ENCODE measurements at regions not wholly inside any gene's neighbourhood (a gene's known extent, or its start where the extent isn't known, plus 50 kb on each side); places are given as distances from the start of the nearest gene placed in this dataset.
"Not testable (repeated sequence)": the region's sequence is repeated elsewhere in the genome, so short reads cannot be mapped to it uniquely, and the experiment has no call there.

- no peak for DNase-seq (ENCODE audit: low spot score)
These were observed 392.5 kb downstream of the GBA3 start for GRCh38 chr4:23085249-23085568.

- no peak for DNase-seq (ENCODE audit: low spot score)
These were observed 392.0 kb downstream of the GBA3 start for GRCh38 chr4:23084559-23085248.

- DNase-seq (ENCODE audit: low spot score) = no peak
These were observed 390.7 kb downstream of the GBA3 start for GRCh38 chr4:23083391-23083790.

GRCh38 chr4:23080171-23080570 is 387.4 kb downstream of the GBA3 start:
- DNase-seq (ENCODE audit: low spot score) = not testable (repeated sequence)

GRCh38 chr4:23070848-23071570 is 378.3 kb downstream of the GBA3 start:
- no peak for DNase-seq (ENCODE audit: low spot score)

- no peak for DNase-seq (ENCODE audit: low spot score)
These were observed 376.0 kb downstream of the GBA3 start for GRCh38 chr4:23068756-23069155.

GRCh38 chr4:23068287-23068686 is 375.6 kb downstream of the GBA3 start:
- DNase-seq (ENCODE audit: low spot score) = no peak

- no peak for DNase-seq (ENCODE audit: low spot score)
These were observed 369.5 kb downstream of the GBA3 start for GRCh38 chr4:23062188-23062587.

GRCh38 chr4:23061431-23061830 is 368.7 kb downstream of the GBA3 start:
- DNase-seq (ENCODE audit: low spot score) = no peak

- DNase-seq (ENCODE audit: low spot score) = no peak
These were observed 368.0 kb downstream of the GBA3 start for GRCh38 chr4:23060776-23061175.

GRCh38 chr4:23058165-23058776 is 365.5 kb downstream of the GBA3 start:
- no peak for DNase-seq (ENCODE audit: low spot score)

GRCh38 chr4:23041501-23041900 is 348.8 kb downstream of the GBA3 start:
- no peak for DNase-seq (ENCODE audit: low spot score)

GRCh38 chr4:23040539-23040938 is 347.8 kb downstream of the GBA3 start:
- DNase-seq (ENCODE audit: low spot score) = no peak

GRCh38 chr4:23039818-23040217 is 347.1 kb downstream of the GBA3 start:
- no peak for DNase-seq (ENCODE audit: low spot score)

GRCh38 chr4:23038626-23039491 is 346.1 kb downstream of the GBA3 start:
- DNase-seq (ENCODE audit: low spot score) = no peak

- no peak for DNase-seq (ENCODE audit: low spot score)
These were observed 344.3 kb downstream of the GBA3 start for GRCh38 chr4:23036921-23037495.

GRCh38 chr4:23036503-23036902 is 343.8 kb downstream of the GBA3 start:
- DNase-seq (ENCODE audit: low spot score) = no peak

GRCh38 chr4:23035521-23036056 is 342.9 kb downstream of the GBA3 start:
- no peak for DNase-seq (ENCODE audit: low spot score)

GRCh38 chr4:23034731-23035130 is 342.0 kb downstream of the GBA3 start:
- DNase-seq (ENCODE audit: low spot score) = no peak

- DNase-seq (ENCODE audit: low spot score) = no peak
These were observed 341.1 kb downstream of the GBA3 start for GRCh38 chr4:23033796-23034195.

- no peak for DNase-seq (ENCODE audit: low spot score)
These were observed 336.1 kb downstream of the GBA3 start for GRCh38 chr4:23028875-23029274.

- DNase-seq (ENCODE audit: low spot score) = no peak
These were observed 330.9 kb downstream of the GBA3 start for GRCh38 chr4:23023666-23024065.

Data from CD4-positive, alpha-beta T cell treated with Interleukin-6 at 100 ng/mL for 8 hours (primary cell).